ENCODE measurements at regions not wholly inside any gene's neighbourhood (a gene's known extent, or its start where the extent isn't known, plus 50 kb on each side); places are given as distances from the start of the nearest gene placed in this dataset.
A peak's percentile ranks its signal among the peaks of the same experiment; 100 is the strongest.

DNA sequence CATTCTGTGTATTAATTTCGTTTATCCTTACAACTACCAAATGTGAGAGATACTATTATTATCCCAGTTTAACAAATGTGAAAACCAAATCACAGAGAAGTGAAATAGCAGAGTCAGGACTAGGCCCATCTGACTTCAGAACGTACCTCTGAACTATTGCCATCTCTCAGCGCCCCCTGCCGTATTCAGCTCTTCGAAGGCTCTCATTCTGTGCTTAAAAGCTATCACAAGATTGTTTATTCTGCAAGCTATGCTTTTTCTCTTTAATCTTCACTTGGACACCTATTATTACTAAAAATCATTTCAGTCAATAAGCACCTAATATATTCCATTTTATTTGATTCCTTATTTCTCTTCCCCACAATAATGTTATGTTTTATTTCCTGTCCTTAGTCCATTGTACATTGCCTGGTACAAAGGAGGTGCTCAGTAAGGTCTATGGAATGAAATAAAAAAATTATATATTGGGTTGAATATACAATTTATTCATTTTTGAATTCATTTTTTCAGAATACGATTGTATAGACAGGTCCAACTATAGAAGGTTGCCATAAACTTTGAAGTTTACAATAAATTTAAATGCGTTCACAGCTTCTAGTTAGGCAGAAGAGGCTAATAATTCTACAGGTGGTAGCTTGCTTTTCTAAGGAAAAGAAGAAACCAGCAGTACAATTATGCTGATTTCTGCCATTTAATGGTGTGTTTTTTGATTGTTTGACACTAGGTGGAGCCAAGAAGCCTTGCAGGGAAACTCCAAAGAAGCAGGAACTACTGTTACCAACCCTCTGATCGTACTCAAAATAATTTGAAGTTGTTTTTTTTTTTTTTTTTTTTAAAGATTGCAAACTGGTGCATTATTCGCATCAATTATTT is 202.2 kb upstream of the DMRTA1 start:
- H3K27ac ChIP-seq (ENCODE audit: insufficient read depth, low read length), result no peak overlapping the region
- peak overlapping the region in 1 of 4 experiments; percentile 2 for H3K4me3 ChIP-seq (replicated peaks in 1 of 4; ENCODE audit: control extremely low read depth in 1 of 4, insufficient read depth in 1 of 4, low read depth in 3 of 4, low read length in 4 of 4)
- H4K20me1 ChIP-seq (ENCODE audit: control insufficient read depth, extremely low read depth, insufficient read depth, low read length), result no peaks in the 10 kb centered on the region
- no peaks in the 10 kb centered on the region for H3K36me3 ChIP-seq (ENCODE audit: control insufficient read depth, insufficient read depth, low read length)
- no peaks in the 10 kb centered on the region for H3K27me3 ChIP-seq (ENCODE audit: control insufficient read depth, insufficient read depth, low read length)
- H2AFZ ChIP-seq (ENCODE audit: low read length), result no peak overlapping the region
- peak; percentile 63 to 69 for DNase-seq (ENCODE audit: low read depth in 2 of 2)
- H3K9me3 ChIP-seq (ENCODE audit: control insufficient read depth, insufficient read depth, low read depth, low read length), result no peaks in the 10 kb centered on the region
- no peaks in the 10 kb centered on the region for H3K4me1 ChIP-seq (ENCODE audit: control insufficient read depth, extremely low read depth, insufficient read depth, low read length)
- H3K4me2 ChIP-seq (ENCODE audit: extremely low read depth, insufficient read depth, low read length), result no peak overlapping the region
- H3K9ac ChIP-seq (ENCODE audit: insufficient read depth, low read length), result no peak overlapping the region
- TF ChIP-seq, protein P1, sequence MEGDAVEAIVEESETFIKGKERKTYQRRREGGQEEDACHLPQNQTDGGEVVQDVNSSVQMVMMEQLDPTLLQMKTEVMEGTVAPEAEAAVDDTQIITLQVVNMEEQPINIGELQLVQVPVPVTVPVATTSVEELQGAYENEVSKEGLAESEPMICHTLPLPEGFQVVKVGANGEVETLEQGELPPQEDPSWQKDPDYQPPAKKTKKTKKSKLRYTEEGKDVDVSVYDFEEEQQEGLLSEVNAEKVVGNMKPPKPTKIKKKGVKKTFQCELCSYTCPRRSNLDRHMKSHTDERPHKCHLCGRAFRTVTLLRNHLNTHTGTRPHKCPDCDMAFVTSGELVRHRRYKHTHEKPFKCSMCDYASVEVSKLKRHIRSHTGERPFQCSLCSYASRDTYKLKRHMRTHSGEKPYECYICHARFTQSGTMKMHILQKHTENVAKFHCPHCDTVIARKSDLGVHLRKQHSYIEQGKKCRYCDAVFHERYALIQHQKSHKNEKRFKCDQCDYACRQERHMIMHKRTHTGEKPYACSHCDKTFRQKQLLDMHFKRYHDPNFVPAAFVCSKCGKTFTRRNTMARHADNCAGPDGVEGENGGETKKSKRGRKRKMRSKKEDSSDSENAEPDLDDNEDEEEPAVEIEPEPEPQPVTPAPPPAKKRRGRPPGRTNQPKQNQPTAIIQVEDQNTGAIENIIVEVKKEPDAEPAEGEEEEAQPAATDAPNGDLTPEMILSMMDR (conservative IDR thresholded peaks at IDR 0.05 in 1 of 2, IDR thresholded peaks at IDR 0.05 in 1 of 2; ENCODE audit: low read depth in 1 of 2, low read length in 2 of 2), result peak; percentile 64 to 72
- TF ChIP-seq EZH2 (IDR thresholded peaks at IDR 0.05; ENCODE audit: low read length, missing control alignments), result no peak
- no peaks in the 10 kb centered on the region for H3K79me2 ChIP-seq (ENCODE audit: control insufficient read depth, insufficient read depth, low read length)

DNA sequence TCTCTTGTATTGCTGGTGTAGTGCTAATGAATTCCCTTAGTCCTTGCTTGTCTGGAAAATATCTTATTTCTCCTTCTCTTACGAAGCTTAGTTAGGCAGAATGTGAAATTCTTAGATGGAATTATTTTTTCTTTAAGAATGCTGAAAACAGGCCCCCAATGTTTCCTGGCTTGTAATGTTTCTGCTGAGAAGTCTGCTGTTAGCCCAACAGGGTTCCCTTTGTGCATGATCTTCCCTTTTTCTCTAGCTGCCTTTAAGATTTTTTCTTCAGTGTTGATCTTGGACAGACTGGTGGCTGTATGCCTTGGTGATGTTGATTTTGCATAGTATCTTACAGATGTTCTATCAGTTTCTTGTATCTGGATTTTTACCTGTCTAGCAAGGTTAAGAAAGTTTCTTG is 191.3 kb upstream of the DMRTA1 start:
- Histone ChIP-seq H3K36me3 (ENCODE audit: control insufficient read depth, insufficient read depth, low read length) (no peaks in the 10 kb centered on the region), H3K9ac (ENCODE audit: insufficient read depth, low read length) (no peak overlapping the region), H3K79me2 (ENCODE audit: control insufficient read depth, insufficient read depth, low read length) (no peaks in the 10 kb centered on the region), H3K9me3 (ENCODE audit: control insufficient read depth, insufficient read depth, low read depth, low read length) (no peaks in the 10 kb centered on the region), H3K27me3 (ENCODE audit: control insufficient read depth, insufficient read depth, low read length) (peaks cover 11% of the 10 kb centered on the region), H4K20me1 (ENCODE audit: control insufficient read depth, extremely low read depth, insufficient read depth, low read length) (no peaks in the 10 kb centered on the region), H3K27ac (ENCODE audit: insufficient read depth, low read length) (no peak overlapping the region), H2AFZ (ENCODE audit: low read length) (no peak overlapping the region), H3K4me3 (replicated peaks in 1 of 4; ENCODE audit: control extremely low read depth in 1 of 4, insufficient read depth in 1 of 4, low read depth in 3 of 4, low read length in 4 of 4) (no peak overlapping the region), H3K4me1 (ENCODE audit: control insufficient read depth, extremely low read depth, insufficient read depth, low read length) (no peaks in the 10 kb centered on the region), H3K4me2 (ENCODE audit: extremely low read depth, insufficient read depth, low read length) (no peak overlapping the region)
- TF ChIP-seq EZH2 (IDR thresholded peaks at IDR 0.05; ENCODE audit: low read length, missing control alignments), result no peak
- TF ChIP-seq, protein P1 (conservative IDR thresholded peaks at IDR 0.05 in 1 of 2, IDR thresholded peaks at IDR 0.05 in 1 of 2; ENCODE audit: low read depth in 1 of 2, low read length in 2 of 2), result no peak
- DNase-seq (ENCODE audit: low read depth in 2 of 2), result no peak

DNA sequence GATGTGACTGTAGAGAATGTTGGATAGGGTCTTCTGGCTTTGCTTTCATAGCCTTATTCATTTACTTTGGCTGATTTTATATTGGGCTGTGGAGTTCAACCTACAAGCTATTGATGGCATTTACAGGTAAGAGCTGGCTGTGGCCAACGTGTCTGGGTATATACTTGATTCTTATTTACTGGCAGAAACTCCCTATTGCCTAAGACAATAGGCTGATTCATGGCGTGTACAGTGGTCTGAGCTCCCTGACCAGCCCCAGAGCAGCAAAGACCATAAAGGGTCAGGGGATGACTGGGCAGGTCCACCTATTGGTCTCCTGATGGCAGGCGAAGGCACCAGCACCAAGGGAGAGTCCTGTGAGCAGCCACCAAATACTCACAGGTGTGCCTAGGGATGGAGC is 190.2 kb upstream of the DMRTA1 start:
- Histone ChIP-seq H4K20me1 (ENCODE audit: control insufficient read depth, extremely low read depth, insufficient read depth, low read length) (no peaks in the 10 kb centered on the region), H3K9ac (ENCODE audit: insufficient read depth, low read length) (no peak overlapping the region), H3K27me3 (ENCODE audit: control insufficient read depth, insufficient read depth, low read length) (peaks cover 11% of the 10 kb centered on the region), H3K4me1 (ENCODE audit: control insufficient read depth, extremely low read depth, insufficient read depth, low read length) (no peaks in the 10 kb centered on the region), H2AFZ (ENCODE audit: low read length) (no peak overlapping the region), H3K79me2 (ENCODE audit: control insufficient read depth, insufficient read depth, low read length) (no peaks in the 10 kb centered on the region), H3K9me3 (ENCODE audit: control insufficient read depth, insufficient read depth, low read depth, low read length) (no peaks in the 10 kb centered on the region), H3K4me3 (replicated peaks in 1 of 4; ENCODE audit: control extremely low read depth in 1 of 4, insufficient read depth in 1 of 4, low read depth in 3 of 4, low read length in 4 of 4) (no peak overlapping the region), H3K36me3 (ENCODE audit: control insufficient read depth, insufficient read depth, low read length) (no peaks in the 10 kb centered on the region), H3K27ac (ENCODE audit: insufficient read depth, low read length) (no peak overlapping the region), H3K4me2 (ENCODE audit: extremely low read depth, insufficient read depth, low read length) (no peak overlapping the region)
- TF ChIP-seq, protein P1 (conservative IDR thresholded peaks at IDR 0.05 in 1 of 2, IDR thresholded peaks at IDR 0.05 in 1 of 2; ENCODE audit: low read depth in 1 of 2, low read length in 2 of 2), result no peak
- no peak for TF ChIP-seq EZH2 (IDR thresholded peaks at IDR 0.05; ENCODE audit: low read length, missing control alignments)
- no peak for DNase-seq (ENCODE audit: low read depth in 2 of 2)

All from fibroblast of lung (primary cell).